Mesodermal cell (in vitro differentiated cells): ENCODE measurements at regions not wholly inside any gene's neighbourhood (a gene's known extent, or its start where the extent isn't known, plus 50 kb on each side); places are given as distances from the start of the nearest gene placed in this dataset.

Experiments
- H3K27ac ChIP-seq: 2 replicates; pipeline ENCODE4 v1.7.0; 2013; ENCODE audit warnings: mild to moderate bottlenecking, low read depth, low read length, moderate library complexity; ENCODE audit not compliant: severe bottlenecking
- H3K36me3 ChIP-seq: 2 replicates; pipeline ENCODE4 v1.7.1; 2013; ENCODE audit warnings: mild to moderate bottlenecking, low read length, moderate library complexity; ENCODE audit not compliant: control insufficient read depth, insufficient read depth
- H3K4me1 ChIP-seq: one replicate; pipeline ENCODE4 v1.7.1; 2013; ENCODE audit warnings: mild to moderate bottlenecking, low read length; ENCODE audit not compliant: insufficient read depth, control insufficient read depth, poor library complexity, severe bottlenecking
- H3K4me3 ChIP-seq: 2 replicates; pipeline ENCODE4 v1.7.0; 2013; ENCODE audit warnings: low read length, control low read depth, mild to moderate bottlenecking; ENCODE audit not compliant: insufficient read depth, poor library complexity, severe bottlenecking; ENCODE audit errors: extremely low read depth
- H3K9me3 ChIP-seq: 2 replicates; pipeline ENCODE4 v1.7.1; 2013; ENCODE audit warnings: mild to moderate bottlenecking, low read length, moderate library complexity; ENCODE audit not compliant: control insufficient read depth
- WGBS, 2 experiments: methylation state at CpG; one replicate each; pipeline ENCODE4 v1.1.5; 2013; ENCODE audit warnings: missing lambda C conversion rate in 2 of 2; ENCODE audit not compliant: insufficient coverage in 2 of 2; 5-methylcytosine and 5-hydroxymethylcytosine counted together

DNA sequence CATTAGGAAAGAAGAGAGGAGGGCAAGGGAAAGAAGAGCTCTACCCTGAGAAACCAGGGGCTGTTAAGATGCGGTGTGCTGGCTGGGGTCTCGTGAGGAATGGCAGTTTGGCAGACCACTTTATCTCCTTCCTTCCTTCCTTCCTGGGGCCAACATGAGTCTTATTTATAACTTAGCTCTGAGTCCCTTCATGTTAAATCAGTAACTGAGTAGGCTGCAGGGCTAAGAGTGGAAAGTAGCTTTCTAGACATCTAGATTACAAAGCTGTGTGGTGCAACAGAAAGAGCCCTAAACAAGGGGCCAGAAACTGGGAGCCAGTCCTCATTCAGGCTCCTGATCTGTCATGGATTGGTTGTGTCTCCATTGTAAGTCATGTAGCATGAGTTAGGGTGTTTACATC, 135.4 kb upstream of the DUSP10 start:
- WGBS, 2 experiments: 60% methylated on average over 1 of the region's 2 CpGs; no CpG with 5 or more reads in 1 of the 2 experiments
- no peaks in the 10 kb centered on the region for H3K9me3 ChIP-seq
- no peak overlapping the region for H3K27ac ChIP-seq
- peaks cover 9% of the 10 kb centered on the region for H3K4me1 ChIP-seq
- H3K36me3 ChIP-seq: no peaks in the 10 kb centered on the region
- H3K4me3 ChIP-seq: no peak overlapping the region

DNA sequence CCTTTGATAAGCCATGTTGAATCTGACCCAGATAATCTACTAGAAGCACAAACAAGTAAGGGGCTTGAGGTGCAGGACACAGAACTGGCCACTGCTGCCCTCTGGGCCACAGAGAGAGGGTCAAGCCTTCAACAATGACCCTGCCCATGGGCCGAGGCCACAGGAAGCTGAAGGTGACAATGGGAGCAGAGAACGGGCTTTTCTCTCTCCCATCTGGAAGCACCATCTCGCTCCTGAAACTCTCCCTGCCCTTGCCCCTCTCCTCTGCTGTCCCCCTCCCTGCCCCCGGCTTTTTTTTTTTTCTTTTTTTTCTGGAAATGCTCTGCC, 133.1 kb upstream of the DUSP10 start:
- Histone ChIP-seq H3K4me3 (no peak overlapping the region), H3K4me1 (peaks cover 9% of the 10 kb centered on the region), H3K9me3 (no peaks in the 10 kb centered on the region), H3K36me3 (no peaks in the 10 kb centered on the region), H3K27ac (no peak overlapping the region)
- 75 to 83% methylated on average over 2 to 3 of the region's 4 CpGs for WGBS, 2 experiments

DNA sequence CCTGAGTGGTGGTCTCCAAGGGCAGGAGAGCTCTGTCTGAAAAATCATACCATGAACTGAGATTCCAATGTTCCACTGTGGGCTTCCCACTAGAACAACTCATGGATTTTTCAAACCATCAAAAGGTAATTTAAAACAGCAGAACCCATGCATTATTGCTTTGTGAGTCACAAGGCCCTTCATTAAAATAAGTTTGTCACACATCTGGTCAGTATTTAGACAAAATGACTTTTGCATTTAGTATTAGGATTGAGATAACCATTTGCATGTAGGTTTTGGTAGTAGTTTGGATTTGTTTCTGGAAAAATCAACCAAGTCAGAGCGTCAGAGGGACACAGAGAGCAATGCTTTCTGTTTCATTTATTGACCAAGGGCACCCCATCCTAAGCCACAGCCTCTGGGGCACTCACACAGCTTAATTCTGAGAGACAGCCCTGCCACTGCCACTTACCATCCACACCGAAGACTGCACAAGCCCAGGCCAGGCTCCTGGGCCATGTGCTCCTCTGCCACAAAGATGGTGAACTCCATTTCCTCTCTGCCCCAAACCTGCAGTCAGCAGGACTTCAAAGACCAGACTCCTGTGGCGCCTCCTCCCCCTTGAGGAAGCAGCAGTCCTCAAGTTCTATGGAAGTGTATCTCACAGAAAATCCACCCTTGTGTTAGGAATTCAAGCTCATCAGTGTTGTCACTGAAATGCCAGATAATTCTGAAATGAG, 132.6 kb upstream of the DUSP10 start:
- Histone ChIP-seq H3K4me1 (peaks cover 9% of the 10 kb centered on the region), H3K4me3 (no peak overlapping the region), H3K36me3 (no peaks in the 10 kb centered on the region), H3K27ac (no peak overlapping the region), H3K9me3 (no peaks in the 10 kb centered on the region)
- WGBS, 2 experiments: 86 to 95% methylated on average over 1 to 2 of the region's 3 CpGs

DNA sequence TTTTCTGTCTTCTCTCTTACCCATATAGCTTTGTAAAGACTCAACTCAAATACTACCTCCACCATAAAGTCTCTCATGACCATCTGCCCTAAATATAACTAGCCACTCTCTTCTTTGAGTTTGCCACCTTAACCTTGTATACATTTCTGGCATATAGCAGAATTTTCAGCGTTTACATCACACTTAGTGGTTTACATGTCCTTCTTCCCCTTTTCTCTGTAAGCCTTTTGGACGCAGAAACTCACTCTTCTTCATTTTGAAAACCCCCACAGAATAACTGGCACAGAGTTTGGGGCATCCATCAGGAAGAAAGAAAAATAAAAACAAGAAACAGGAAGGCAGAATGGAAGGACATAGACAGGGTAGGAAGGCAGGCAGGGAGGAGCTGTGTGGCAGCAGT, 131.8 kb upstream of the DUSP10 start:
- H3K4me1 ChIP-seq: peaks cover 9% of the 10 kb centered on the region
- WGBS, 2 experiments: 100% methylated on average over 1 of the region's 2 CpGs
- no peak overlapping the region for H3K4me3 ChIP-seq
- no peaks in the 10 kb centered on the region for H3K36me3 ChIP-seq
- H3K9me3 ChIP-seq: no peaks in the 10 kb centered on the region
- no peak overlapping the region for H3K27ac ChIP-seq

DNA sequence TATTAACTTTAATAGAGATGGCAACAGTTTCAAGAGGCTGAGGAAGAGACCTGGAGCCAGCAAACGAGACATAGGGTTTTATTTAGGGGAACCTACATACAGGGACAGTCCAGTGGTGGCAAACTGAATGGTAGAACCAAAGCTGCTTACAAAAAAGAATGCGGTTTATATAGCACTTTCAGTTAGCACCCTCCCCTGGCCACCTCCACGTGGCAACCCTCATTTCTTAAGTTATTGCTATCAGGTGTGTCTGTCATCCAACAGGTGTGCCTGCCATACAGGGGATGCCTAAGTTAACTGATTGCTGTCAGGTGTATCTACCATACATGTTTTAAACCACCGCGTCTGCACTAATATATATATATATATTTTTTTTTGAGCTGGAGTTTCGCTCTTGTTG, 129.2 kb upstream of the DUSP10 start:
- 84 to 100% methylated on average over 2 to 3 of the region's 6 CpGs for WGBS, 2 experiments
- H3K4me3 ChIP-seq: no peak overlapping the region
- H3K9me3 ChIP-seq: no peaks in the 10 kb centered on the region
- H3K27ac ChIP-seq: no peak overlapping the region
- H3K4me1 ChIP-seq: peaks cover 9% of the 10 kb centered on the region
- H3K36me3 ChIP-seq: no peaks in the 10 kb centered on the region

DNA sequence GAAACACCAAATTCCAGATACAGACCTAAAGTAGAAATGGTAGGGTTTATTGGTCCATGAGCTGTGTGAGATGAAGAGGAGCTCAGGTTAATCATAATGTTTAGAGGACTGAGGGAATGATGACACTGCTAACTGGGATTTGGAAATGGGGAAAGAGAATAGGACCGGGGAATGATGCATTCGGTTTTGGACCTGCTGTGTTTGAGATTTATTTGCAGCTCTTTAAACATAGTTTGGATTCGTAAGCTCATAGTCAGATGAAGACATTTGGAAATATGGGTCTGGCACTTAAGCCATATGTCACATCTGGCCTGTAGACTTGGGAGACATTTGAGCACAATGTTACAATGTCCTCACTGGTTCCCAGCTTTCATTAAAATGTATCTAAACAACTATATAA, 127.9 kb upstream of the DUSP10 start:
- H3K27ac ChIP-seq: no peak overlapping the region
- WGBS, 2 experiments: 80 to 92% methylated on average over 1 to 3 of the region's 3 CpGs
- peaks cover 9% of the 10 kb centered on the region for H3K4me1 ChIP-seq
- no peak overlapping the region for H3K4me3 ChIP-seq
- no peaks in the 10 kb centered on the region for H3K9me3 ChIP-seq
- no peaks in the 10 kb centered on the region for H3K36me3 ChIP-seq

DNA sequence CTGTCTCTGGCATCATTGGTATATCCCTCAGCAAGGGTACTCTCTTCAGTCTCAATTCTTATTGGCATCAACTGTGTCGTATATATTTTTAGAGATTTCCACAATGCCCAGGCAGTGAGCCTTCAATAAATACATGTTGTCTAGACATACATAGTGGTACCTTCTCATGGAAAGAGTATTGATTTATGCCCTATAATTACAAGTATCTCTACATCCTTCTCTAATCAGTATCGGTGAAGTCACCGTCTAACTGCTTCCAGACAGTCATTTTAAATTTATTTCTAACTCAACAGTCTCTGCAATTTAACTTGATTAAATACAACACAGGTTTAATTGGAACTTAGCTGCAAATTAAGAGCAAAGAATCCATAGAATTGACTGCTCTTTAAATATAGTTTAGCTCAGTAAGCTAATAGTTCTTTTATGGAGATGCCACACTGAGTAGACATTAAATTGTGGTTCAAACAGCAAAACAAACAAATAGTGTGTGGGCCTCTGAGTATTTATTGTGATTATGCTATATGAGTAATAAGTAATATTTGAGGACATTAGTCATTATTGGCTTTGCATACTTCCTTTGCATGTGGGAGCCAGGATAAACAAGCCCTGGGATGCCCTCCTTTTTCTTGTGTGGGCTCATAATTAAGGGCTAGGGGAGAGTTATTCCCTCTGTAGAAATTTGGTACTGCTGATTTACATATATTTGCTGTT, 126.9 kb upstream of the DUSP10 start:
- no peaks in the 10 kb centered on the region for H3K4me1 ChIP-seq
- H3K4me3 ChIP-seq: no peak overlapping the region
- WGBS, 2 experiments: 81 to 90% methylated on average over 2 to 3 of the region's 3 CpGs
- no peak overlapping the region for H3K27ac ChIP-seq
- no peaks in the 10 kb centered on the region for H3K36me3 ChIP-seq
- H3K9me3 ChIP-seq: no peaks in the 10 kb centered on the region

DNA sequence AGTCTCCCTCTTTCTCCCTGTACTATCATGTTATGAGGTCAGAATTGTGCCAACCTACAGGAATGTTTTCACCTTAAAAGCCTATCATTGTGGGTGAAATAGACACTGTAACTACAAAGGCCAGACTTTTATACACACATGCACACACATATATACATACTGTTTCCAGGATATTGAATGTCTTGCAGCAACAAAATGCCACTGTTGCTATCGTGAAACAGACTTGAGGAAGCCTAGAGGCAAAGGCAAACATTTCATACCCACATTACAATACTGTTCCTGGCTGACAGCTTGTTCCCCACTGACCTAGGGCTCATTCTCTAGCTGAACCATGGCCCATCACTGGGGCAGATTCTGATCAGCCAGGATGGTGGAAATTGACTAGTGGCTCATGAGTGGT, 125.1 kb upstream of the DUSP10 start:
- H3K36me3 ChIP-seq: no peaks in the 10 kb centered on the region
- H3K4me3 ChIP-seq: no peak overlapping the region
- no peaks in the 10 kb centered on the region for H3K9me3 ChIP-seq
- H3K27ac ChIP-seq: no peak overlapping the region
- no peaks in the 10 kb centered on the region for H3K4me1 ChIP-seq
- 100% methylated on average over 1 of the region's 1 CpG for WGBS, 2 experiments

DNA sequence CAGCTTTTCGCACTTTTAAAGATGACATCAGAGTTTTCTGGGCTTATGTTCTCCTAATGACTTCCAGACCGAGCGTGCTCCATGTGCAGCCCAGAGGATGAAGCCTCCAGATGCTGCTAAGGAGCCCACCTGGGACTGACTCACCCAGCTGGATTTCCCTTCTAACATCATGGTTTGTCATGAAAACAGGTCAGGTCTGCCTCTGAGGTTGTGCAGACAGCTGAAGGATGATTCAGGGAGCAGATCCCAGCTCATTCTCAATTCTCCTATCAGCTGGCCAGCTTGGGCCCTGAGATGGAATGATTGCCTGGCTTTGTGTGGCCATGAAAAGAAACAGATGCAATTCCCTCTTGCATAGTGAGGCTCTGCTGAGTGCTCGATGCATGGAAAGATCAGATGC, 123.9 kb upstream of the DUSP10 start:
- Histone ChIP-seq H3K4me1 (no peaks in the 10 kb centered on the region), H3K9me3 (no peaks in the 10 kb centered on the region), H3K4me3 (no peak overlapping the region), H3K27ac (no peak overlapping the region), H3K36me3 (no peaks in the 10 kb centered on the region)
- WGBS, 2 experiments: 89 to 96% methylated on average over 4 of the region's 4 CpGs

DNA sequence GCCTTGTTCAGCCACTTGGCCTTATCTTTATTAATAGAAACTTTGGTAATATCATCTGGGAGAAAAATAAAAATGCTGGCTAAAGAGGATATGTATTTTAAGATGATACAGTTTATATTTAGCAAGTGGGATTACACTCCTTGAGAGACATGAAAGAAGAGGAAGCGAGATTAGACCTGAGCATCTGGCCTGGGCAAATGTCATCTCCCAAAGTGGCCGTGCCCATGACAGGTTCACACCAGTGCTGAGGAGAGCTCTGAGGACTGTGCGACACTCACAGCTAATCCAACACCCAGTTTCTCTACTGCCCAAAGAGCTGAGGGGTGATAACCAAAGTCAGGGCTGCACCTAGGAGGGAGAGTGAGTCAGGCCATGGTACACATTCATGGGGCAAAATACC, 121.7 kb upstream of the DUSP10 start:
- Histone ChIP-seq H3K4me1 (no peaks in the 10 kb centered on the region), H3K27ac (no peak overlapping the region), H3K36me3 (no peaks in the 10 kb centered on the region), H3K4me3 (no peak overlapping the region), H3K9me3 (no peaks in the 10 kb centered on the region)
- WGBS, 2 experiments: 88% methylated on average over 3 of the region's 3 CpGs; no CpG with 5 or more reads in 1 of the 2 experiments

DNA sequence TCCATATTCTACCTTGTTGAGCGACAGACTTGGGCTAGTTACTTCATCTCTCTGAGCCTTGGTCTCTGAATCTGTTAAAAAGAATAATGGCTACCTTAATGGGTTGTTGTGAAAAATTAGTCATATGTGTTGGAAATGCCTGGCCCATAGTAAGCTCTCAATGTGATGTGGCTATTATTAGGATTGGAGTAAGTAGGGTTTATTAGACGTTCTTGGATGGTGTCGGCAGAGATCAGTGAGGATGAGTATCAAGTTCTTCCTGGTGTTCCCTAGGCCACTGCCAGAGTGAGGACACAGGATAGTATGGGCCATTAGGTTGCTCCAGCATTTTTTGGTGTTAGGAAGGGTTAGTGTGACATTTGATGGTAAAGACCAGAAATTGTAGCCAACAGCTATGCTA, 121.1 kb upstream of the DUSP10 start:
- Histone ChIP-seq H3K4me1 (no peaks in the 10 kb centered on the region), H3K36me3 (no peaks in the 10 kb centered on the region), H3K4me3 (no peak overlapping the region), H3K27ac (no peak overlapping the region), H3K9me3 (no peaks in the 10 kb centered on the region)
- WGBS, 2 experiments: 95 to 96% methylated on average over 3 of the region's 3 CpGs
